ENCODE measurements at regions not wholly inside any gene's neighbourhood (a gene's known extent, or its start where the extent isn't known, plus 50 kb on each side); places are given as distances from the start of the nearest gene placed in this dataset.

DNA sequence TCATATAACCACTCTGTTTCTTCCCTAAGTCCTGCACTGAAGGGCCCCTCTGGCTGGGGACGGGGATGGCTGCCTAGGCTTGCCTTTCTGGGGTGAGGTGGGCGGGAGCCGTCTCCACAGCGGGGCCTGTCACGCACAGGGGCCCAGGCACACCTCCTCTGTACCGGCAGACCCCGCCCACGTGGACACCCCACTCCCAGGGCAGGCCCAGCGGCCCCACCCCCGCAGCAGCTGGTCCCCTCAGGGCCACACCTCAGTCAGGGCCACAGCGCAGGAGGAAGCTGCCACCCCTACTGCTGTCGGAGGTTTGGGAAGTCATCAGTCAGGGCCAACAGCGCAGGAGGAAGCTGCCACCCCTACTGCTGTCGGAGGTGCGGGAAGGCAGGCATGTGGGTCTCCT lies 257.6 kb upstream of the RAB6C start:
- dilution Hi-C loops (cut with MboI; ENCODE audit: extremely low pct_ligation_motif_present, low sequenced_read_pairs): no loop called here
- no peaks in the 10 kb centered on the region for H3K4me1 ChIP-seq (ENCODE audit: control insufficient read depth, extremely low read depth, insufficient read depth, low read length)
- H3K4me3 ChIP-seq (ENCODE audit: control insufficient read depth in 2 of 3, extremely low read depth in 1 of 3, insufficient read depth in 2 of 3, low read depth in 1 of 3, low read length in 3 of 3): no peak overlapping the region
- no peak for DNase-seq (ENCODE audit: low read depth, low spot score)
- H3K27ac ChIP-seq (ENCODE audit: control insufficient read depth, insufficient read depth, low read length): no peak overlapping the region
- H3K36me3 ChIP-seq (ENCODE audit: control insufficient read depth in 2 of 2, extremely low read depth in 1 of 2, insufficient read depth in 2 of 2, low read length in 2 of 2): no peaks in the 10 kb centered on the region
- no peaks in the 10 kb centered on the region for H3K79me2 ChIP-seq (ENCODE audit: control insufficient read depth, insufficient read depth, low read length)
- no peak overlapping the region for H3K9ac ChIP-seq (ENCODE audit: control insufficient read depth, extremely low read depth, insufficient read depth, low read length)
- peaks cover 11% of the 10 kb centered on the region for H3K27me3 ChIP-seq (ENCODE audit: control insufficient read depth, extremely low read depth, insufficient read depth, low read length)
- no peaks in the 10 kb centered on the region for H4K20me1 ChIP-seq (ENCODE audit: control insufficient read depth, extremely low read depth, insufficient read depth, low read length)
- no peak overlapping the region for H3K4me2 ChIP-seq (ENCODE audit: control insufficient read depth, extremely low read depth, insufficient read depth, low read depth, low read length)
- no peaks in the 10 kb centered on the region for H3K9me1 ChIP-seq (ENCODE audit: control insufficient read depth, extremely low read depth, insufficient read depth, low read length)
- no peaks in the 10 kb centered on the region for H3K9me3 ChIP-seq (ENCODE audit: control insufficient read depth, low read depth, low read length)
- FAIRE-seq: no peak
- H2AFZ ChIP-seq (ENCODE audit: control insufficient read depth, low read length): no peak overlapping the region
- TF ChIP-seq EZH2 (IDR thresholded peaks at IDR 0.05; ENCODE audit: low read length) (no peak), CTCF (optimal IDR thresholded peaks at IDR 0.05 in 1 of 3, IDR thresholded peaks at IDR 0.05 in 1 of 3, conservative IDR thresholded peaks at IDR 0.05 in 1 of 3; ENCODE audit: extremely low read depth in 1 of 3, insufficient read depth in 2 of 3, low read length in 3 of 3) (no peak)

GRCh38 chr2:129722306-129723019 lies 257.0 kb upstream of the RAB6C start:
- Histone ChIP-seq H3K9me1 (ENCODE audit: control insufficient read depth, extremely low read depth, insufficient read depth, low read length) (no peaks in the 10 kb centered on the region), H3K9ac (ENCODE audit: control insufficient read depth, extremely low read depth, insufficient read depth, low read length) (no peak overlapping the region), H3K4me1 (ENCODE audit: control insufficient read depth, extremely low read depth, insufficient read depth, low read length) (no peaks in the 10 kb centered on the region), H3K4me3 (ENCODE audit: control insufficient read depth in 2 of 3, extremely low read depth in 1 of 3, insufficient read depth in 2 of 3, low read depth in 1 of 3, low read length in 3 of 3) (no peak overlapping the region), H2AFZ (ENCODE audit: control insufficient read depth, low read length) (no peak overlapping the region), H3K27me3 (ENCODE audit: control insufficient read depth, extremely low read depth, insufficient read depth, low read length) (peaks cover 8% of the 10 kb centered on the region), H3K9me3 (ENCODE audit: control insufficient read depth, low read depth, low read length) (no peaks in the 10 kb centered on the region), H3K36me3 (ENCODE audit: control insufficient read depth in 2 of 2, extremely low read depth in 1 of 2, insufficient read depth in 2 of 2, low read length in 2 of 2) (no peaks in the 10 kb centered on the region), H3K79me2 (ENCODE audit: control insufficient read depth, insufficient read depth, low read length) (no peaks in the 10 kb centered on the region), H3K4me2 (ENCODE audit: control insufficient read depth, extremely low read depth, insufficient read depth, low read depth, low read length) (no peak overlapping the region), H3K27ac (ENCODE audit: control insufficient read depth, insufficient read depth, low read length) (no peak overlapping the region), H4K20me1 (ENCODE audit: control insufficient read depth, extremely low read depth, insufficient read depth, low read length) (no peaks in the 10 kb centered on the region)
- dilution Hi-C loops (cut with MboI; ENCODE audit: extremely low pct_ligation_motif_present, low sequenced_read_pairs): no loop called here
- FAIRE-seq: no peak
- TF ChIP-seq EZH2 (IDR thresholded peaks at IDR 0.05; ENCODE audit: low read length): no peak
- no peak for TF ChIP-seq CTCF (optimal IDR thresholded peaks at IDR 0.05 in 1 of 3, IDR thresholded peaks at IDR 0.05 in 1 of 3, conservative IDR thresholded peaks at IDR 0.05 in 1 of 3; ENCODE audit: extremely low read depth in 1 of 3, insufficient read depth in 2 of 3, low read length in 3 of 3)
- no peak for DNase-seq (ENCODE audit: low read depth, low spot score)
